Retina (tissue), 1 donor: ENCODE measurements at regions not wholly inside any gene's neighbourhood (a gene's known extent, or its start where the extent isn't known, plus 50 kb on each side); places are given as distances from the start of the nearest gene placed in this dataset.

Source experiments
- DNase-seq: peaks from one replicate; pipeline ENCODE4 v3.0.0-alpha.2; 2016

- no peak for DNase-seq
Observed at GRCh38 chr3:22971497-22971896, 231.6 kb upstream of the UBE2E2 start.

DNA sequence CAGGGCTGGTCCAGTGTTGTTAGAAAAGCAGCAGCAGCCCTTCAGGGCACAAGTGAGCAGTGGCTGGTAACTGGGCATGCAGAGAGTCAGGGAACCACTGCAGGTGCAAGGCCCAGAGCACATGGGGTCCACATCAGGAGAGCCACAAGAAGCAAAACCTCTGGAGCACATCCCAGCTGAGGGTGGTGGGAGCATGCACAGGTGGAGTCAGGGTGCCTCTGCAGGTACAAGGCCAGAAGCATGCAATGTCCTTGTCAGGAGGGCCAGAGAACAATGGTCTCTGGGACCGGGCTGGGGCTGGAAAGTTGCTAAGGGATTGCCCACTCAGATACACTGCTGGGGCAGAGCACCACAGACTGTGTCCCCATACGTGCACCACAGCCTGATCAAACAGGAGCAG lies 226.1 kb upstream of the UBE2E2 start:
- no peak for DNase-seq

DNA sequence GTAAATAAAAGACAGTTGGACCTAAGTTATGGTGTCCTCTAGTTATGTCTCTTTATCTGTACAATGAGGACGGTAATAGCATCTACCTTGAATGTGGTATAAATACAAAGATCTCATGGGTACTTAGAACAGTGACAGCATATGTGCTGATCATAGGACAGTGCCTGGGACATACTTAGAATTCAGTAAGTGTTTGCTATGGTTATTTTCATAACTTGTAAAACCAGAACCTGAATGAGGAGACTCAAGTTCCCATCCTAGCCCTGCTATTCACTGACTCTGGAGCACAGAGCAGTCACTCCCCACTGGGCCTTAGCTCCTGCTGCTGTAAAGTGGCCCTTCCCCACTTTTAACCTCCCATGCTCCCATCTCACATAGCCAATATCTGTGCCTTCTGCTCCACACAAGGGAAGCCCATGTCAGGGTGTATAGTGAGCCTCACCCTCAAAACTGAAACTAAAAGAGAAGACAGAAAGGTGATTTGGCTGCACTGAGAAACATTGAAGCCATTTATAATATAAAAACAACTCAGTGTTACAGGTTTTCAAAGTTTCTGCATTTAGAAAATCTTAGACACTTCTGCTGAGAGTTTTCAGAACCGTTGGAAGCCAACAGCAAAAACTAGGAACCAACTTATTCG lies 225.4 kb upstream of the UBE2E2 start:
- DNase-seq: no peak

DNA sequence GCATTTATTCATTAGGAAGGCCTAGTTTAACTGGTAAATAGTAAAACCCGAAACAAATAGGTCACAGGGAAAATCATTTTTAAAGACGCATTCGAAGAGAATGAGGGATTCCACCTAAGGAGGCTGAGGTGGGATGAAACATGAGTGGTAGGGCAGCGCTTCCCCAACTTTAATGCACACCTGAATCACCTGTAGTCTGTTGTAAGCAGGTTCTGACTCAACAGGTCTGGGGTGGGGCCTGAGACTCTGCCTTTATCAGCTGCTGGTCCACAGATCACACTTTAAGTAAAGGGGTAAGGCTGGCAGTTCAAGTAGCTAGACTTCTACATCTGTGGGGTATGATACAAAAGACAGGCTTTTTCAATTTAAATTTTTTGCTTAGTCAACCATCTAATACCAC lies 223.5 kb upstream of the UBE2E2 start:
- no peak for DNase-seq

GRCh38 chr3:22980346-22980745 lies 222.8 kb upstream of the UBE2E2 start:
- DNase-seq: no peak

DNA sequence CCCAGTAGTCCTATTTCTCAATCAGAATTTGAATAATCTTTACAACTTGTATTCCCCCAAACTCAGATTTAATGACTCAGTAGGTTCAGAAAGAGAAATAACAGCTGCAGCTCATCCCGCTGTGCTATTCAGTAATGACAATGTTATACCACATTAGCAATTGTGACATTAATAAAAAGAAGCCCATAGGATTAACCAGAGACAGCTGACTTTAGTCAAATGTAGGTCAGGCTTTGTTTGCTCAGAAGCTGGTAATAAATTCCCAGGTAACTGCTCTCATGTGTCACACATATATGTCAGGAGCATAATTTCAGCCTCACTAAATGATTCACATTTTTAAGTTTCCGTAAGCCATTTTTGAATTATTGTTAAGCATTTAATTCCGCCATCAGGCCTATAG lies 222.0 kb upstream of the UBE2E2 start:
- DNase-seq: peak; percentile 52

GRCh38 chr3:22981861-22982260 lies 221.3 kb upstream of the UBE2E2 start:
- no peak for DNase-seq

- DNase-seq: no peak
Observed at GRCh38 chr3:22982981-22983587, 220.0 kb upstream of the UBE2E2 start.

- DNase-seq: no peak
Observed at GRCh38 chr3:22986958-22987357, 216.2 kb upstream of the UBE2E2 start.

DNA sequence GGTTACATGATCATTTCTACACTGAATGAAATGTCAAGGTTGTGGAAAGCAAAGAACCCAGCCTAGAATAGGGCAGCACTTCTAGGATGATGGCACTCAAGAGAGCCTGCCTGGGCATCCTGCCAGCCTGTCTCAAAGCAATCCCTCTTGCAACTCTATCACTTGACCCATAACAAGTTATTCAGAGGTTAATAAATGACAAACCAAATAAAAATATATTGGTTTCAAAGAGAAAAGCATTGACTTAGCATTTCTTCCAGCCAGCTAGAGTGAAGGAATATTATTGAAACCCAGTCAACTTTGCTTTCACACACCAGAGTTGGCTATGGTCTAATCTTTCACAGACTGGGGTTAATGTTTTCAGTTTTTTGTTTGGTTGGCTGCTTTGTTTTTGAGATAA lies 214.6 kb upstream of the UBE2E2 start:
- DNase-seq: no peak

DNA sequence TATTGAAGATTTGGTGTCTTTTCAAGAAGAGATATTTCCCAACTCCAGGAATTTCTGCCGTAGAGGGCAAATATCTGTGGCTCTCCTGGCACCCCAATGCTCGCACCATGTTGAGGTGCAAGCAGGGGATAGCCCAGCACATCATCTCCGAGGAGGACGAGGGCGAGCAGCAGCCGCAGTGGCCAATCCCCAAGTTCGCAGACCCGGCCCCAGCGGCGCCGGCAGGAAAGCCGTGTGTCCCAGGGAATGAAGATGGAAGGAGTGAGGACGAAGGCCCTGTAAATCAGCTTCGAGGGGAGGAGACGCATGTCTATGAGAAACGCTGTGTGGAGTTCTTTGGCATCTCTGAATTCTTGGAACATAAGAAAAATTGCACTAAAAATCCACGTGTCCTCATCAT lies 213.4 kb upstream of the UBE2E2 start:
- DNase-seq: no peak

DNA sequence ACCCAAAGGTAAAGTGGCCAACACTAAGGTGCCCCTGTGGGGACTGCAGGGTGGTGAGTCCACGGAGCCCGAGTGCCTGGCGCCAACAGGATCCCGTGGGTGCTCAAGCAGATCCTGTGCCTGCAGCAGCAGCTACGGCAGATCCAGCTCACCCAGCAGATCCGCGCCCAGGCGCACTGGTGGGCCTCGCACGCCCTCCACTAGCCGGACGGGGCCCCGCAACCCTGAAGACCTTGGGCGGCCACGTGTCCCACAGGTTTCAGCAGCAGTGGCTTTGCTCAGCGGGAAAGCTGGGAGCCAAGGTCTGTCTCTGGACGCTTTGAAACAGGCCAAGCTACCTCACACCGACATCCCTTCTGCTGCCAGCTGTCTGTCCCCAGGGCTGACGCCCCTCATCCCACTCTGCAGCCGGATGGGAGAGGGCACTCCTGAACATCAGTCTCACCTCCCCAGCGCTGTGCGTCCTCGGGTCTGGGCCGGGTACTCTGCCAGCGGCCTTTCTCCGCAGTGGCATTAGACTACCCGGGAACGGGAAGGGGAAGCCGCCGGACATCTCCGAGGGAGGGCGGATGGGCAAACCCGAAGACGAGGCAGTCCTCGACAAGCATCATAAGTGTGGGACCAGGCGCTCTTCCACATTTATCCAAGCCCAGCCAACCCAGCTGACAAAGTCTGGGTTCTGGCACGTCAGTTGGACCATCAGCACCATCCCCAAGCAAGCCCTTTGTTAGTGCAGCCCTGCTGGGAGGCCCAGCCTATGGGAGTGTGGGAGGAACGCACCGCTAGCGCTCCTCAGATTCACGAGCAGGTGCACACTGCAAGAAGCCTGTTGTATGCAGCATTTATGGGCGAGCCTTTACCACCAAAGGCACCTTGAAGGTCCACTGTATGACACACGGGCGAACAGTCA lies 212.6 kb upstream of the UBE2E2 start:
- no peak for DNase-seq

DNA sequence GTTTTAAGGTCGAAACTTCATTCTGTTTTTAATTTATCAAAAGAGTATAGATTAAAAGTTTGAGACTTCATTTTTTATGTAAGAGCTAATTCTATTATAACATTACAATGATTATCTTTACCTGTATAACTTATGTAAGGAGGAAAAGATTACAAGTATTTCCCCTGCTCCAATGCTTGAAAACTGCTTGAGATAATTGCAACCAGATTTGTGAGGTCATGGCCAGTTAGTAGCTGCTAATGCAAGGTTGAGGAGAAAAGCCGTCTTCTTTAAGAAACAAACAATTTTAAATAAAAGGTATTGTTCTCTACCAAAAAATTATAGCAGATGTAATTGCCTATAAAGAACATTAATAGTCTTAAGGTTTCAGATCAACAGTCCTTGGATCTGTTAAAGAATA lies 208.3 kb upstream of the UBE2E2 start:
- no peak for DNase-seq

DNA sequence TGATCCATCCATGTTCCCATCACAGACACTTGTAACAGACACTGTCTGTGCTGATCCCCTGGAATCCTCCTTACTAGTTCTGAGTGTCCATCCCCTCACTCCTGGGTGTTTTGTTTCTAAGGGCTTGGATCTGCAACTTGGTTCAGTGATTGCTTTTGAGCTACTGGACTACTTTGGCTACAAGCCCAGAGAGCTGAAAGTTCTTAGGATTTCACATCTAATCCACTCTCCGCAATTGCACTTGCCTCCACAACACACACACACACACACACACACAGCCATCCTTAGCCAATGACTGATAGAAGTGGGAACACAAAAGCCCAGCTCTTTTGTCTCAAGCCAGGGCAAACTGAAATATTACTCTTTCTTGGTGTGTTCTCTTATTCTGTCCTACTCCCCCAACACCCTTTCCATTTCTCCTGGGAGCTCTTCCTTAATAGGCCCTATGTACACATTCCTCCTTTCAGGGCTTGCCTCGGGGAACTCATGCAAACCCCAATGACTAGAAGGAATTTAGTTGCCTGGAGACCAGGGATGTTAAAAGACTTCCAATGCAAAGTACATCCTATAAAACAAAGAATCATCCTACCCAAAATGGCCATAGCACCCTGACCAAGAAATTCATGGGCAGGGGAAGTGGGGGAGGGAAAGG lies 206.1 kb upstream of the UBE2E2 start:
- no peak for DNase-seq

- no peak for DNase-seq
Observed at GRCh38 chr3:23000371-23000770, 202.8 kb upstream of the UBE2E2 start.

GRCh38 chr3:23002151-23002550 lies 201.0 kb upstream of the UBE2E2 start:
- DNase-seq: no peak

GRCh38 chr3:23002836-23003732 lies 200.0 kb upstream of the UBE2E2 start:
- no peak for DNase-seq

GRCh38 chr3:23003733-23004046 lies 199.4 kb upstream of the UBE2E2 start:
- DNase-seq: no peak

DNA sequence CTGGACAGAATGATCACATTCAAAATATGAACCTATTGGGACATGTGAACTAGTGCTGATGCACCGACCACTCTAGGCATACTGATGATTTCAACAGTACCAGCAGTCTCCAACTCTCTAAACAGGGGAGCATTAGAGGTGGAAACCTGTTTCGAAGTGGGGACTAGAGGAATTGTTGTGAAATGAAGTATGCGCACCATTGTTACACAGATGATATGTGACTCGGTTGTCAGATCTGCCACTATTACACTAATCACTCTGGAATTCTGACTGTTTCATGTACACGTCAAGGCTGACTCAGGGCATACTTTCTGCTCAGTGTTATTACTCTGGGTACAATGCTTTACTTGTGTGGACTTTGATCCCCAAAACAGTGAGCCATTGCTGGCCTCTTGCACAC lies 198.2 kb upstream of the UBE2E2 start:
- DNase-seq: no peak

GRCh38 chr3:23017801-23018200 lies 185.3 kb upstream of the UBE2E2 start:
- DNase-seq: no peak

DNA sequence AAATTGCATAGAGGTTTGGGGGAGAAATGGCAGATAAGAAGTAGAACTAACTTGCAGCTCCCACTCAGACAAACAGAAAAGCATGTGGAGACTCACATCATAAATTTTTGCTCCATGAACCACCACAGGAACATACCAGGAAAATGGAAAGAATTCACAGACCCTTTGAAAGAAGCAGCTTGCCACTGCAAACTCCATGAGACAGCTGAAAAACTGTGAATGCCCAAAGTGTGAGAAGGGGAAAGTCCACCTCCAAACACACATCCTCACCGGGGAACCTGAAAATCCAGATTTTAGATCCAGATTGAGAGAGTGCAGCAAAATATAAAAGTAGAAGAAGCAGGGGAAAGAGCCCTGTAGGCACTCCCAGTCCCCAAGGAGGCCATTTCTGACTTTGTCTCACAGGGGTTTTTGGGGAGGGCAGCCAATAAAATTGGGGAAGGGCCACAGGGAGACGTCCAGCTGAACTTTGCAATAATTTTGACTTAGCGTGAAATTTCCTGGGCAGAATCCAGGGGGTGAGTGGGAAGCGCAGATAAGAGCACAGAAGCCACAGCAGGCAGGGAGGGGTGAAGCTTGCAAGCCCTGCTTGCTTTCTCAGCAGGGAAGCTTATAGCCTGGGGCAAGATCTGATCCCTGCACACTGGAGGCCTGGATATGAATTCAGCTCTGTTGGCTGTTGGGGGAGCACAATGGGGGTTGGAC lies 183.4 kb upstream of the UBE2E2 start:
- no peak for DNase-seq

DNA sequence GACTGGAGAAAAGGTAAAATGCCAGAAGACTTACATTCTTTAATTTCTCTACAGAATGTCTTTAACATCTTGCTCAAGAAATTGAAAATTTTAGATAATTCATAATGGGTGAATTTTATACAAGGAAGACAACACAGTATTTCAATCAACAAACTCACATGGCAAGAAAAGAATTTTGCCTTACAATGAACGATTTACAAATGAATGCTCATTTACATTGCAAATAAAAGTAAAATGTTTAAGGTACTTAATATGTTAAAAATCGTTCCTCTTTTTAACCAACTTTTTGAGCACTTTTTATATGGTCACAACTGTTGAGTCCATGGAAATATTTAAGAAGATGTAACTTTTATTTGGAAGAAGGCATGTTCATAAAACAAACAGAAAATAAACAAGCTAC lies 174.8 kb upstream of the UBE2E2 start:
- DNase-seq: no peak
